SKM-1 treated with dmso at 0.1 percent for 144 hours (cell line): ENCODE measurements at regions not wholly inside any gene's neighbourhood (a gene's known extent, or its start where the extent isn't known, plus 50 kb on each side); places are given as distances from the start of the nearest gene placed in this dataset.
"Not testable (repeated sequence)": the region's sequence is repeated elsewhere in the genome, so short reads cannot be mapped to it uniquely, and the experiment has no call there.

Experiments
- DNase-seq: peaks from one replicate; lab custom pipeline; 2025; ENCODE audit not compliant: unreplicated experiment; lab: John Stamatoyannopoulos, UW

- DNase-seq: no peak
Observed at GRCh38 chrX:43188296-43188695, 410.3 kb upstream of the PPP1R2C start.

GRCh38 chrX:43211570-43211969 is 433.6 kb upstream of the PPP1R2C start:
- no peak for DNase-seq

- DNase-seq: no peak
Observed at GRCh38 chrX:43218198-43218597, 437.9 kb upstream of the MAOA start.

GRCh38 chrX:43224496-43224895 is 431.6 kb upstream of the MAOA start:
- no peak for DNase-seq

- no peak for DNase-seq
Observed at GRCh38 chrX:43225626-43226328, 430.3 kb upstream of the MAOA start.

GRCh38 chrX:43238461-43238945 is 417.6 kb upstream of the MAOA start:
- DNase-seq: no peak

- DNase-seq: no peak
Observed at GRCh38 chrX:43239356-43239755, 416.7 kb upstream of the MAOA start.

- DNase-seq: no peak
Observed at GRCh38 chrX:43255596-43255995, 400.5 kb upstream of the MAOA start.

- no peak for DNase-seq
Observed at GRCh38 chrX:43266487-43266886, 389.6 kb upstream of the MAOA start.

GRCh38 chrX:43267652-43268051 is 388.4 kb upstream of the MAOA start:
- no peak for DNase-seq

GRCh38 chrX:43269201-43269600 is 386.9 kb upstream of the MAOA start:
- DNase-seq: no peak

GRCh38 chrX:43277879-43278278 is 378.2 kb upstream of the MAOA start:
- DNase-seq: no peak

- DNase-seq: no peak
Observed at GRCh38 chrX:43278440-43278839, 377.7 kb upstream of the MAOA start.

GRCh38 chrX:43279341-43279808 is 376.7 kb upstream of the MAOA start:
- DNase-seq: no peak

- no peak for DNase-seq
Observed at GRCh38 chrX:43283187-43283586, 372.9 kb upstream of the MAOA start.

GRCh38 chrX:43311625-43312024 is 344.5 kb upstream of the MAOA start:
- not testable (repeated sequence) for DNase-seq

- no peak for DNase-seq
Observed at GRCh38 chrX:43313035-43313434, 343.1 kb upstream of the MAOA start.

GRCh38 chrX:43314525-43314924 is 341.6 kb upstream of the MAOA start:
- DNase-seq: no peak

- no peak for DNase-seq
Observed at GRCh38 chrX:43315622-43316021, 340.5 kb upstream of the MAOA start.

- no peak for DNase-seq
Observed at GRCh38 chrX:43316146-43316545, 340.0 kb upstream of the MAOA start.

- DNase-seq: no peak
Observed at GRCh38 chrX:43317378-43317777, 338.7 kb upstream of the MAOA start.

- no peak for DNase-seq
Observed at GRCh38 chrX:43328358-43328946, 327.6 kb upstream of the MAOA start.

GRCh38 chrX:43333543-43333942 is 322.6 kb upstream of the MAOA start:
- no peak for DNase-seq
